Stimulated activated naive CD8-positive, alpha-beta T cell treated with anti-CD3 and anti-CD28 coated beads, Interleukin-15, amount 100 ng/mL, for 72 hours (primary cell): ENCODE measurements at regions not wholly inside any gene's neighbourhood (a gene's known extent, or its start where the extent isn't known, plus 50 kb on each side); places are given as distances from the start of the nearest gene placed in this dataset.
"Not testable (repeated sequence)": the region's sequence is repeated elsewhere in the genome, so short reads cannot be mapped to it uniquely, and the experiment has no call there.

Experiments used
- ATAC-seq: fragments of 150-1000 bp; cut with Tn5 transposase; 2 replicates; pipeline ENCODE4 v1.10.0; 2021; ENCODE audit warnings: mild to moderate bottlenecking, moderate library complexity
- DNase-seq, 2 donors: peaks; one replicate each; pipeline ENCODE4 v3.0.0; 2021 to 2022
- H3K27ac Mint-ChIP-seq, 2 donors: one replicate each; pipeline ENCODE4 v1.8.0; 2022; ENCODE audit warnings: mild to moderate bottlenecking in 2 of 2, mixed read lengths in 2 of 2, moderate library complexity in 2 of 2
- H3K27me3 Mint-ChIP-seq: one replicate; pipeline ENCODE4 v1.8.0; 2022; ENCODE audit warnings: mixed read lengths
- H3K4me1 Mint-ChIP-seq: one replicate; pipeline ENCODE4 v1.8.0; 2022; ENCODE audit warnings: mild to moderate bottlenecking, mixed read lengths
- H3K4me3 Mint-ChIP-seq, 2 donors: one replicate each; pipeline ENCODE4 v1.8.0; 2022; ENCODE audit warnings: mild to moderate bottlenecking in 2 of 2, mixed read lengths in 2 of 2, moderate library complexity in 1 of 2
- H3K9me3 Mint-ChIP-seq, 2 donors: one replicate each; pipeline ENCODE4 v1.8.0; 2022; ENCODE audit warnings: mixed read lengths in 2 of 2

DNA sequence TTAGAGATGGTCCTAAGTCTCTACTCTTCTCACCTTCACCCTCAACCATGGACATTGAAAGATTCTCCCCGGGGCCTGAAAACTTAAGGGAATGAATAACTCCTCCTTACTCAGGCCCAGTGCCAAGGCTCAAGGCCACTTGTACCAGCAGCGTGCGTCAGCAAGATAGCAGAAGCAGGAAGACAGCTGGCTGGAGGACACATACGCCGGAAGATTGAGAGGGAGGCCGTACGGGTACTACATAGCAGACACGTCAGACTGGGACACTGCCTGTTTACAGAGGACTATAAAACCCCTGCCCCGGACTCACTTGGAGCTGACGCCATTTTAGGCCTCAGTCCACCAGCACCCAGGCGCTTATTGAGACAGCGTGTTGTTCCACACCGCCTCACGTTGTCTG lies 75.8 kb upstream of the MED13 start:
- peaks cover 55% of the 10 kb centered on the region for H3K27me3 Mint-ChIP-seq
- no peak for ATAC-seq

GRCh38 chr17:62140376-62140775 lies 75.3 kb upstream of the MED13 start:
- H3K9me3 Mint-ChIP-seq, result no peaks in the 10 kb centered on the region
- H3K27ac Mint-ChIP-seq, result no peak overlapping the region
- H3K27me3 Mint-ChIP-seq, result peaks cover 57% of the 10 kb centered on the region
- ATAC-seq (no peak), DNase-seq (no peak)
- no peak overlapping the region for H3K4me3 Mint-ChIP-seq
- H3K4me1 Mint-ChIP-seq, result peaks cover 5% of the 10 kb centered on the region

More for the DNA sequence above, 75.8 kb upstream of the MED13 start:
- peaks cover 5% of the 10 kb centered on the region for H3K4me1 Mint-ChIP-seq
- no peak for DNase-seq
- no peaks in the 10 kb centered on the region for H3K9me3 Mint-ChIP-seq
- no peak overlapping the region for H3K4me3 Mint-ChIP-seq
- no peak overlapping the region for H3K27ac Mint-ChIP-seq

GRCh38 chr17:62139690-62140354 lies 74.7 kb upstream of the MED13 start:
- not testable (repeated sequence) for ATAC-seq, H3K9me3 Mint-ChIP-seq, H3K4me3 Mint-ChIP-seq, H3K4me1 Mint-ChIP-seq, H3K27ac Mint-ChIP-seq, DNase-seq
- peaks cover 58% of the 10 kb centered on the region for H3K27me3 Mint-ChIP-seq

DNA sequence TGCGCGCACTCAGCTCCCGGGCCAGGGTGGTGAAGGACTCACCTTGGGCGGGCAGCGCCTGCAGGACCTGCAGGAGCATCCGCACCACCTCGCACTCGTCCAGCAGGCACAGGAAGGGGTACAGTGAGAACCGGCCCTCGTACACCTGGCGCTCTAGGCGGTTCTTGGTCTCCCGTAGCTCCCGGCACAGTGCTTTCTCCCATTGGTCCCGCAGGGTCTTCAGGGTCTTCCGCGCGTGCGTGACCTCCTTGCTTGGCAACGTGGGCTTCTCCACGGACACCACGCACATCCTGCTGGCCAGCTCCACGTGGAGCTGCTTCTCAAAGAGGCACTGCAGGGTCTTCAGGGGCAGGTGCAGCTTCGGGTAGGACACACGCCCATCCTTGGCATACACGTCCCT lies 74.1 kb upstream of the MED13 start:
- peak overlapping the region; percentile 35 to 69 for H3K4me3 Mint-ChIP-seq

GRCh38 chr17:62138676-62139121 lies 73.6 kb upstream of the MED13 start:
- ATAC-seq (peak; percentile 72), DNase-seq (peak; percentile 15 to 19)
- Mint-ChIP-seq H3K27me3 (peaks cover 58% of the 10 kb centered on the region), H3K4me3 (peak overlapping the region in 1 of 2 donors; percentile 69)
- H3K9me3 Mint-ChIP-seq, H3K4me1 Mint-ChIP-seq, H3K27ac Mint-ChIP-seq: not testable (repeated sequence)

More for the DNA sequence above, 74.1 kb upstream of the MED13 start:
- H3K27ac Mint-ChIP-seq, result no peak overlapping the region
- H3K4me1 Mint-ChIP-seq, result peaks cover 5% of the 10 kb centered on the region
- H3K9me3 Mint-ChIP-seq, result no peaks in the 10 kb centered on the region
- no peak for ATAC-seq
- peaks cover 58% of the 10 kb centered on the region for H3K27me3 Mint-ChIP-seq
- DNase-seq, result no peak

DNA sequence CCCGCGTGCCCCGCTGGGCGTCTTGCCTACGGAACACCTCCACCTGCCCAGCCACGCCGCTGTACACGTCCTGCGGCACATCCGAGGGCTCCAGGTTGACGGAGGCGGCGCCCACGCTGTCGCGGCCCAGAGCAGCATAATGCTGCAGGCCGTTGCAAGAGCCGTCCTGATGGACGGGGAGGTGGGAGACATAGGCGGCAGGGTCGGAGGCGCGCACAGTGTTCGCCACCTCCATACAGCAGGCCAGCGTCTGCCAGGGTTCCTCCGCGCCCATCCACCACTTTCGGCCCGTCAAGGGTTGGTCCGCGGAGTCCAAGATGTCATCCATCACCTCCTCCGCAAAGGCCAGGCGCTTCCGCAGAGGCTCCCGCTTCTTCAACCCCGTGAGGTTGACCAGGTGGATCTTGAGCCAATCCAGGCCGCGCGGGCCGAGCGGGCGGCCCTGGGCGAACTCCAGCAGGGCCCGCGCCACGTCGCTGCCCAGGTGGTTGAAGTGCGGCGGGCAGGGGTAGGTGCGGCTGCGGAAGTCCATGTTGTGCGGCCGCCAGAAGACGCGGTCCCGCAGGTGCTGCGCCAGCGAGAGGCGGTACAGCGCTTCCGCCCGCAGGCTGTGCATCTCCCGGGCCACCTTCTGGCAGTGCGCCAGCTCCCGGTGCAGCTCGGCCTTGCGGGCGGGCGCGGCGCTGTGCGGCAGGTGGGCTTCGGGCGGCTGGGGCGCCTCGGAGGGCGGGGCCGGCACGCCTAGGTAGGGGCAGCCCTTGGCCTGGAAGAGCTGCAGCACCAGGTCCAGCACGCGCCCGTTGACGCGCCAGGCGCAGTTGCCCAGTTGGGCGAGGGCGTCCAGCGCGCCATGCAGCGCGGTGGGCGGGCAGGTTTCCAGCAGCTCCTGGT lies 72.9 kb upstream of the MED13 start:
- H3K27ac Mint-ChIP-seq, result not testable (repeated sequence)
- peaks cover 58% of the 10 kb centered on the region for H3K27me3 Mint-ChIP-seq

GRCh38 chr17:62137013-62137733 lies 72.1 kb upstream of the MED13 start:
- peaks cover 58% of the 10 kb centered on the region for H3K27me3 Mint-ChIP-seq
- not testable (repeated sequence) for H3K27ac Mint-ChIP-seq, H3K9me3 Mint-ChIP-seq, DNase-seq, H3K4me1 Mint-ChIP-seq, ATAC-seq
- H3K4me3 Mint-ChIP-seq, result peak overlapping the region in 1 of 2 donors; percentile 53

More for the DNA sequence above, 72.9 kb upstream of the MED13 start:
- peak; percentile 43 for ATAC-seq
- H3K4me3 Mint-ChIP-seq, result peak overlapping the region; percentile 29 to 69
- H3K4me1 Mint-ChIP-seq, H3K9me3 Mint-ChIP-seq: not testable (repeated sequence)
- peak; percentile 11 to 12 for DNase-seq

DNA sequence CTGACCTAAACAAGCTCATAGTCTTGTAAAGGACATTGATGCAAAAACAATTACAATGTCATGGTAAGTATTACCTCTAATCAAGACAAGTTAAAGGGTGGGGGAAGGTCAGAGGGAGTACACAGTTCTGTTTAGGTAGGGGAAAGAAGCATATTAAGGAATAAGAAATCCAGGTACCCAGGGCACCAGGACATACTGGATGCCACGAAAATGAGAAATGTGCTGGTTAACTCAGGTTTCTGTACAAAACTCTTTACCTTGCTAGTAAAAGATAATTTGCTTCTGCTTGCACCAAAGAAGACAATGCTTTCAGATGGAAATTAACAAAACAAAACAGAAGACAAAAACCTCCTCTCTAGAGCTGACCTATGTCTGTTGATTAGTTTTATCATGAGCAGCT lies 70.7 kb upstream of the MED13 start:
- ATAC-seq (no peak), DNase-seq (no peak)
- Mint-ChIP-seq H3K4me1 (peaks cover 5% of the 10 kb centered on the region), H3K27ac (no peak overlapping the region), H3K4me3 (no peak overlapping the region), H3K9me3 (no peaks in the 10 kb centered on the region), H3K27me3 (peaks cover 55% of the 10 kb centered on the region)

DNA sequence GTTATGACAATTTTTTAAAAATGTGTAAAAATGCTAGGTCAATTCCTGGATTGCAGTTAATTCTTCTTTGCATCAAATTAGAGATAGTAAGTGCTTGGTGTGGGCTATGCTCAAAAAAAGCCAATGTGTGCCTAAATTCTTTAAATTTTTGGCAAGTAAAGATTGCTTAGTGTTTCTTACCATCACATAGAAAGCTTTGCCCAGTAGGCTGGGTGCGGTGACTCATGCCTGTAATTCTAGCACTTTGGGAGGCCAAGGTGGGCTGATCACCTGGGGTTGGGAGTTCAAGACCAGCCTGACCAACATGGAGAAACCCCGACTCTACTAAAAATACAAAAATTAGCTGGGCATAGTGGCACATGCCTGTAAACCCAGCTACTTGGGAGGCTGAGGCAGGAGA lies 70.0 kb upstream of the MED13 start:
- ATAC-seq, H3K4me1 Mint-ChIP-seq, H3K27ac Mint-ChIP-seq, DNase-seq, H3K9me3 Mint-ChIP-seq, H3K4me3 Mint-ChIP-seq: not testable (repeated sequence)
- H3K27me3 Mint-ChIP-seq, result peaks cover 49% of the 10 kb centered on the region

DNA sequence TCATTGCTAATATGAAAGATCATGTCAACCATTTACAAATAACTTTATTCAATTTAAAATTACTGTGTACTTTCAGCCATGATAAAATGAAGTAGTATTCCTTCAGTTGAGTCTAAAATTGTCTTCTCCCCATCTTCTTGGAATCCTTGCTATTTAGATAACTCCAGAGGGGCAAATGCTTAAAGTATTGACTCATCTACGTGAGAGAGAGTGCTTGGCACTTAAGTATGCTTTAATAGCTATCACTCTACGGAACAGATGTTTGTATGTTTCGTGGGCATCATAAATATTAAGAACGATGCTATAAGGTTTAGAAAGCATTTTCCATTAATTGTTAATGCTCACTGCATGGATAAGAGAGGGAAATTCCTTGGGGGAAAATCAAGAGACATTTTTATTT lies 69.3 kb upstream of the MED13 start:
- Mint-ChIP-seq H3K27ac (no peak overlapping the region), H3K9me3 (no peaks in the 10 kb centered on the region), H3K4me3 (no peak overlapping the region), H3K4me1 (peaks cover 5% of the 10 kb centered on the region), H3K27me3 (peaks cover 42% of the 10 kb centered on the region)
- ATAC-seq (no peak), DNase-seq (no peak)

- peaks cover 23% of the 10 kb centered on the region for H3K27me3 Mint-ChIP-seq
- H3K9me3 Mint-ChIP-seq, H3K4me1 Mint-ChIP-seq, ATAC-seq, H3K27ac Mint-ChIP-seq, DNase-seq, H3K4me3 Mint-ChIP-seq: not testable (repeated sequence)
Observed at GRCh38 chr17:62131271-62131670, 66.2 kb upstream of the MED13 start.

DNA sequence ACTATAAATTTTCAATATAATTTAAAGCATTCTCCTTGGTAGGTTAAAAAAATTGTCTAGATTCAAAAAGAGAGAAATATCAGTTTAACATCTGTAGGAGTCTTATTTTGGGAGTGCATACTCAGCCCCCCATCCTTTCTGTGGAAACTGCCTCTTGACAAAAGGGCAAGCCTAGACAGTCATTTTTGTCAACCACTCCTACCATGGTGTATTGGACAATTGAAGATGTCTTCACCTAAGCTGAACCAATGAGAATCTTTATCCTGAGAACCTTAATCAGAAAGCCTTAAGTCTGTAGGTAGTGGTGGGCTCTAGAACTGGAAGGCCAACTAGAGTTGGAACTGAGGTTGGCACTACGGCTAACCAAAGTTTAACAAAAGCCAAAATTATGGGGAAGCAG lies 65.7 kb upstream of the MED13 start:
- Mint-ChIP-seq H3K4me1 (no peaks in the 10 kb centered on the region), H3K4me3 (no peak overlapping the region), H3K27ac (no peak overlapping the region), H3K9me3 (no peaks in the 10 kb centered on the region), H3K27me3 (peaks cover 20% of the 10 kb centered on the region)
- no peak for DNase-seq
- no peak for ATAC-seq

GRCh38 chr17:62126292-62126691 lies 61.2 kb upstream of the MED13 start:
- Mint-ChIP-seq H3K27ac (no peak overlapping the region), H3K9me3 (no peaks in the 10 kb centered on the region), H3K4me1 (no peaks in the 10 kb centered on the region), H3K4me3 (no peak overlapping the region), H3K27me3 (peaks cover 35% of the 10 kb centered on the region)
- no peak for ATAC-seq
- DNase-seq, result no peak

DNA sequence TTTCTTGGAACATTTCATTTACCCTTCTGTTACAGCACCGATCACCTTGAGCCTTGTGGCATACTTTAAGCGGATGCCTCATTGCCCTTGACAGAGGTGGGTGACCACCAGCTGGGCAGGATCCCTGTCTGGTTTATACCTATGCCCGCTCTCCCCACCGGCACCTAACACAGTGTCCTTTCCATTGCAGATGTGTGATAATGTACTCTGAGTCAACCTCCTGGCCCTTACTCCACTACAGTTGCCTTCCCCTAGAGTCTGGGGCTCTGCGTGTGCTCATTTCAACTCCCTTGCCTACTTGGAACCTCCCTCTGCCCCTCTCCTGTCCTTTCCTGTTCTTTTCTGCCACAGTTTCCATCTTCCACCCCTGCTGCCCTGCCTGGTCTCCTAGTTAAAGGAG lies 60.2 kb upstream of the MED13 start:
- Mint-ChIP-seq H3K4me1 (peaks cover 6% of the 10 kb centered on the region), H3K9me3 (no peaks in the 10 kb centered on the region), H3K27me3 (peaks cover 39% of the 10 kb centered on the region), H3K27ac (no peak overlapping the region), H3K4me3 (no peak overlapping the region)
- ATAC-seq (no peak), DNase-seq (no peak)

- Mint-ChIP-seq H3K27me3 (peaks cover 26% of the 10 kb centered on the region), H3K4me1 (peaks cover 9% of the 10 kb centered on the region), H3K27ac (no peak overlapping the region), H3K9me3 (no peaks in the 10 kb centered on the region), H3K4me3 (no peak overlapping the region)
- no peak for ATAC-seq
- DNase-seq, result no peak
Observed at GRCh38 chr17:62121025-62121730, 56.1 kb upstream of the MED13 start.
